Immature natural killer cell (primary cell): ENCODE measurements at regions not wholly inside any gene's neighbourhood (a gene's known extent, or its start where the extent isn't known, plus 50 kb on each side); places are given as distances from the start of the nearest gene placed in this dataset.
"Not testable (repeated sequence)": the region's sequence is repeated elsewhere in the genome, so short reads cannot be mapped to it uniquely, and the experiment has no call there.

Source experiments
- DNase-seq, 3 donors: peaks; one replicate each; pipeline ENCODE4 v3.0.0; 2022; ENCODE audit warnings: mixed read lengths in 1 of 3
- H3K27ac Mint-ChIP-seq, 6 donors: one replicate each; pipeline ENCODE4 v1.8.0; 2020; ENCODE audit warnings: mixed read lengths in 6 of 6, mild to moderate bottlenecking in 5 of 6, inconsistent platforms in 4 of 6, moderate library complexity in 3 of 6
- H3K27me3 Mint-ChIP-seq, 3 donors: one replicate each; pipeline ENCODE4 v1.8.0; 2020 to 2021; ENCODE audit warnings: low read depth in 3 of 3, mild to moderate bottlenecking in 3 of 3, mixed read lengths in 3 of 3, moderate library complexity in 3 of 3, inconsistent platforms in 1 of 3
- H3K36me3 Mint-ChIP-seq, 3 donors: one replicate each; pipeline ENCODE4 v1.8.0; 2020; ENCODE audit warnings: mixed read lengths in 3 of 3, inconsistent platforms in 2 of 3, mild to moderate bottlenecking in 2 of 3
- H3K4me1 Mint-ChIP-seq, 2 donors: one replicate each; pipeline ENCODE4 v1.8.0; 2020; ENCODE audit warnings: inconsistent platforms in 2 of 2, mild to moderate bottlenecking in 2 of 2, mixed read lengths in 2 of 2, moderate library complexity in 1 of 2
- H3K4me3 Mint-ChIP-seq, 5 donors: one replicate each; pipeline ENCODE4 v1.8.0; 2020; ENCODE audit warnings: mild to moderate bottlenecking in 5 of 5, mixed read lengths in 5 of 5, inconsistent platforms in 3 of 5, moderate library complexity in 3 of 5
- H3K9me3 Mint-ChIP-seq, 6 donors: one replicate each; pipeline ENCODE4 v1.8.0; 2020; ENCODE audit warnings: mild to moderate bottlenecking in 6 of 6, mixed read lengths in 6 of 6, inconsistent platforms in 4 of 6, moderate library complexity in 3 of 6

DNA sequence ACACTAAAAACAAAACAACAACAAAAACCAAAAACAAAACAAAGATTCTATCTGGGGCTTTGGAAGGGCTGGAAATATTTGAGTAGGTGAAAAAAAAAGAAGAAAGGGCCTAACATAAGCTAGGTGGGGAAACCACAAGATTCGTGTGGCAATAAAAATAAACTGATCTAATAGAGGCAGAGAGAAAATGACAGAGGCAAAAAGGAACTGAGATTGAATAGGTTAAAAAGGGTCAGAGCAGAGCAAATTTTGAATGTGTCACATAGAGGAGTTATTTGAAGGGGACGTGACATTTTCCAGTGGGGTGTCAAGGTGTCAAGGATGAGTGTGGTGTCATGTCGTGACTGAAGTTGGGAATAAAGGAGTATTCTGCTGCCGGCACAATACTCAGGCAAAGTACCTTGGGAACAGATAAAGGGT is 65.2 kb upstream of the RALGPS2 start:
- H3K4me1 Mint-ChIP-seq: no peaks in the 10 kb centered on the region
- no peaks in the 10 kb centered on the region for H3K36me3 Mint-ChIP-seq
- no peak for DNase-seq
- no peaks in the 10 kb centered on the region for H3K9me3 Mint-ChIP-seq
- H3K27ac Mint-ChIP-seq: no peak overlapping the region
- H3K27me3 Mint-ChIP-seq: peaks cover 0 to 5% (median 0%) of the 10 kb centered on the region in 3 donors
- H3K4me3 Mint-ChIP-seq: no peak overlapping the region

DNA sequence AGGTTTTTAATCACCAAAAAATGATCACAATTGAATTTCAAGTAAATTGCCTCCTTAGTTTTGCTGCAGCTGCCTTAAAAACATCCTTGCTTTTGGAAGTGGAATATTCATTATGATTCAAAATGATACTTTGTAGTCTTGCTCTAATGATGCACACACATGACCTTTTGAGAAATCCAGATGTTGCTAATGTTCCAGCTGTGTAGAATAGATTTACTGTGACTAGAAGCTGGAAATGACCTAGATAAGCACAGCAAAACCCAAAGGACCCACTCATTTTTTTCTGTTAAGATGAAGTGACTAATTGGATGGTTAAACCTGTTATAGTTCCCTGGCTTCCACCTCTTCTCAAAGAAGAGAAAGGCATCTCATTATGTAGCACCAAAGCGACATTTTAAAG is 64.6 kb upstream of the RALGPS2 start:
- peaks cover 0 to 5% (median 0%) of the 10 kb centered on the region in 3 donors for H3K27me3 Mint-ChIP-seq

DNA sequence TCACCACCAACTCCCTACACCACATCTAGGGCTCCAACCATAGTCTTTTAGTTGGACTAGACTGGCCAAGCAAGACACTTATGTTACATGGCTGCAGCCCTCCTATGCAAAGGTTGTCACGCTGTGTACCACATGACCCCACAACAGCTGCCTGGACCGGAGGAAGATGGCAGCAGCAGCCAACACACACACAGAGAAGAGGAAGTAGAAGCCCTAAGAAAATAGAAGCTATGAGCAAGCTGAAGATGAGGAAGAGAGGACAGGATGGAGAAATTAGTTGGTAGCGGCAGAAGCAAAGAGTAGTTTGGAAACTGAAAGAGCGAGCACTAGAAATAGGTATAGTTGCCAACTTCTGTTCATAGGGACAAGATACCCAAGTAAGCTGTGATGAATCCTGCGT is 60.8 kb upstream of the RALGPS2 start:
- Mint-ChIP-seq H3K4me1 (no peaks in the 10 kb centered on the region), H3K9me3 (no peaks in the 10 kb centered on the region), H3K36me3 (no peaks in the 10 kb centered on the region), H3K27me3 (peaks cover 0 to 2% (median 0%) of the 10 kb centered on the region in 3 donors), H3K4me3 (no peak overlapping the region), H3K27ac (no peak overlapping the region)
- DNase-seq: no peak

More for the DNA sequence above, 64.6 kb upstream of the RALGPS2 start:
- no peak overlapping the region for H3K4me3 Mint-ChIP-seq
- H3K4me1 Mint-ChIP-seq: no peaks in the 10 kb centered on the region
- no peak overlapping the region for H3K27ac Mint-ChIP-seq
- H3K9me3 Mint-ChIP-seq: no peaks in the 10 kb centered on the region
- no peaks in the 10 kb centered on the region for H3K36me3 Mint-ChIP-seq
- no peak for DNase-seq

DNA sequence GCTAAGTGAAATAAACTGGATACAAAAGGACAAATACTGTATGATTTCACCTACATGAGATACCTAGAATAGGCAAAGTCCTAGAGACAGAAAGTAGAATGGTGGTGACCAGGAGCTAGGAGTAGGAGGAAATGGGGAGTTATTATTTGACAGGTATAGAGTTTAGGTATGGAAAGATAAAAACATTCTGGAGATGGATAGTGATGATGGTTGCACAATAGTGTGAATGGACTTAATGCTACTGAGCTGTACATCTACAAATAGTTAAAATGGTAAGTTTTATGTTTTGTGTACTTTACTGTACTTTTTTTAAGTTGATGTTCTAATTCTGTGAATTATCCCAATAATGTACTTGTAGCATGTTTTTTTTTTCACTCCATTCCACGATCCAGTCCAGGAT is 59.5 kb upstream of the RALGPS2 start:
- DNase-seq: no peak
- no peaks in the 10 kb centered on the region for H3K9me3 Mint-ChIP-seq
- H3K36me3 Mint-ChIP-seq: no peaks in the 10 kb centered on the region
- H3K27me3 Mint-ChIP-seq: peaks cover 0 to 4% (median 0%) of the 10 kb centered on the region in 3 donors
- no peak overlapping the region for H3K27ac Mint-ChIP-seq
- no peaks in the 10 kb centered on the region for H3K4me1 Mint-ChIP-seq
- H3K4me3 Mint-ChIP-seq: no peak overlapping the region

DNA sequence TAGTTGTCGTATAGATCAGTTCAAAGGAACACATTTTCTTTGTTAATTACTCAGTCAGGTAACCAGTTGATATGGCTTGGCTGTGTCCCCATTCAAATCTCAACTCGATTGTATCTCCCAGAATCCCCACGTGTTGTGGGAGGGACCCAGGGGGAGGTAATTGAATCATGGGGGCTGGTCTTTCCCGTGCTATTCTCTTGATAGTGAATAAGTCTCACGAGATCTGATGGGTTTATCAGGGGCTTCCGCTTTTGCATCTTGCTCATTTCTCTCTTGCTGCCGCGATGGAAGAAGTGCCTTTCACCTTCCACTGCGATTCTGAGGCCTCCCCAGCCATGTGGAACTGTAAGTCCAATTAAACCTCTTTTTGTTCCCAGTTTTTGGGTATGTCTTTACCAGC is 58.2 kb upstream of the RALGPS2 start:
- H3K27me3 Mint-ChIP-seq, H3K27ac Mint-ChIP-seq, H3K9me3 Mint-ChIP-seq, H3K36me3 Mint-ChIP-seq, H3K4me1 Mint-ChIP-seq, DNase-seq, H3K4me3 Mint-ChIP-seq: not testable (repeated sequence)

DNA sequence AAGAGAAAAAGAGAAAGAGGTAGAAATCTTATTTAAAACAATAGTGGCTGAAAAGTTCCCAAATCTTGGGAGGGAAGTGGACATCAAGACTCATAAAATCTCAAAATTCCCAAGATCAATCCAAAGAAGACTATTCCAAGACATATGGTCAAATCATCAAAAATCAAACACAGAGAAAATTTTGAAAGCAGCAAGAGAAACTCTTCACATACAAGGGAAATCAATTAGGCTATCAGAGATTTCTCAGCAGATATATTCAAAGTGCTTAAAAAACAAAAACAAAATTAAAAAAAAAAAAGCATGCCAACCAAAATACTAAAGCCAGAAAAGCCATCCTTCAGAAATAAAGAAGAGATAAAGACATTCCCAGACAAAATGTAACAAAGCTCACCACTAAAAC is 52.6 kb upstream of the RALGPS2 start:
- no peak overlapping the region for H3K4me3 Mint-ChIP-seq
- H3K9me3 Mint-ChIP-seq: peaks cover 3 to 10% (median 9%) of the 10 kb centered on the region in 6 donors
- no peak overlapping the region for H3K27ac Mint-ChIP-seq
- H3K27me3 Mint-ChIP-seq: peaks cover 0 to 4% (median 3%) of the 10 kb centered on the region in 3 donors
- H3K36me3 Mint-ChIP-seq: peaks cover 0 to 6% (median 0%) of the 10 kb centered on the region in 3 donors
- DNase-seq: no peak
- no peaks in the 10 kb centered on the region for H3K4me1 Mint-ChIP-seq

DNA sequence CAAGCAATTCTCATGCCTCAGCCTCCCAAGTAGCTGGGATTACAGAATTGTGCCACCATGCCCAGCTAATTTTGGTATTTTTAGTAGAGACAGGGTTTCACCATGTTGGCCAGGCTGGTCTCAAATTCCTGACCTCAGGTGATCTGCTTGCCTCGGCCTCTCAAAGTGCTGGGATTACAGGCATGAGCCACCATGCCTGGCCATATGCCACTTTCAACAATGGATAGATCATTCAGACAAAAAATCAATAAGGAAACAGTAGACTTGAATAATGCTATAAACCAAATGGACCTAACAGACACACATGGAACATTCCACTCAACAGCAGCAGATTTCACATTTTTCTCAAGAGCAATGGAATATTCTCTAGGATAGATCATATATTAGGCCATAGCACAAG is 50.5 kb upstream of the RALGPS2 start:
- not testable (repeated sequence) for H3K4me3 Mint-ChIP-seq, H3K27ac Mint-ChIP-seq, H3K36me3 Mint-ChIP-seq, DNase-seq, H3K27me3 Mint-ChIP-seq, H3K4me1 Mint-ChIP-seq
- peaks cover 3 to 10% (median 9%) of the 10 kb centered on the region in 6 donors for H3K9me3 Mint-ChIP-seq
